ENCODE measurements at regions not wholly inside any gene's neighbourhood (a gene's known extent, or its start where the extent isn't known, plus 50 kb on each side); places are given as distances from the start of the nearest gene placed in this dataset.

DNA sequence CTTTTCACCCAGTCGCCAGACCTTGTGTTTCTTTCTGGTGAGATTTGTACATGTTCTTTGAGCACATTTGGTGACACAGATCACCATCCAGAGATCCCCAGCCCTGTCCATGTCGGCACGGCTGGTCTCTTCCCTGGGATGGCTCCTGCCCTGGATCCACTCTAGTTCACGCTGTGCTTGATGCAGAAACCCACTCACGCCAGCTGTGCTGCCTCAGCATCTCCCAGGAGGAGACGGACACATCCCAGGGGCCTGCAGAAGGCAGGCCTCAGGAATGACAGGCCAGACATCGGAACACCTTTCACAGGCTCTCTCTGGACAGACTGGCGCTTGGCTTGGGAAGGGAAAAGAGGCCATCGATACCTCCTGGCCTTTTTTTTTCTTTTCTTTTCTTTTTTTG is 203.6 kb downstream of the ACKR3 start:
- TF ChIP-seq, protein P1, sequence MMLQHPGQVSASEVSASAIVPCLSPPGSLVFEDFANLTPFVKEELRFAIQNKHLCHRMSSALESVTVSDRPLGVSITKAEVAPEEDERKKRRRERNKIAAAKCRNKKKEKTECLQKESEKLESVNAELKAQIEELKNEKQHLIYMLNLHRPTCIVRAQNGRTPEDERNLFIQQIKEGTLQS (IDR thresholded peaks at IDR 0.05), result no peak
- TF ChIP-seq, protein P1 (CRISPR knock-in tag; conservative IDR thresholded peaks at IDR 0.05), result no peak
- TF ChIP-seq, protein P2, sequence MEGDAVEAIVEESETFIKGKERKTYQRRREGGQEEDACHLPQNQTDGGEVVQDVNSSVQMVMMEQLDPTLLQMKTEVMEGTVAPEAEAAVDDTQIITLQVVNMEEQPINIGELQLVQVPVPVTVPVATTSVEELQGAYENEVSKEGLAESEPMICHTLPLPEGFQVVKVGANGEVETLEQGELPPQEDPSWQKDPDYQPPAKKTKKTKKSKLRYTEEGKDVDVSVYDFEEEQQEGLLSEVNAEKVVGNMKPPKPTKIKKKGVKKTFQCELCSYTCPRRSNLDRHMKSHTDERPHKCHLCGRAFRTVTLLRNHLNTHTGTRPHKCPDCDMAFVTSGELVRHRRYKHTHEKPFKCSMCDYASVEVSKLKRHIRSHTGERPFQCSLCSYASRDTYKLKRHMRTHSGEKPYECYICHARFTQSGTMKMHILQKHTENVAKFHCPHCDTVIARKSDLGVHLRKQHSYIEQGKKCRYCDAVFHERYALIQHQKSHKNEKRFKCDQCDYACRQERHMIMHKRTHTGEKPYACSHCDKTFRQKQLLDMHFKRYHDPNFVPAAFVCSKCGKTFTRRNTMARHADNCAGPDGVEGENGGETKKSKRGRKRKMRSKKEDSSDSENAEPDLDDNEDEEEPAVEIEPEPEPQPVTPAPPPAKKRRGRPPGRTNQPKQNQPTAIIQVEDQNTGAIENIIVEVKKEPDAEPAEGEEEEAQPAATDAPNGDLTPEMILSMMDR (IDR thresholded peaks at IDR 0.05 in 2 of 3, conservative IDR thresholded peaks at IDR 0.05 in 1 of 3; ENCODE audit: insufficient read depth in 2 of 3, low read depth in 1 of 3, low read length in 3 of 3), result no peak
- TF ChIP-seq EZH2 (IDR thresholded peaks at IDR 0.05; ENCODE audit: borderline replicate concordance, low read depth, low read length), result no peak
- TF ChIP-seq ARNT (IDR thresholded peaks at IDR 0.05), result no peak
- TF ChIP-seq, protein P3, sequence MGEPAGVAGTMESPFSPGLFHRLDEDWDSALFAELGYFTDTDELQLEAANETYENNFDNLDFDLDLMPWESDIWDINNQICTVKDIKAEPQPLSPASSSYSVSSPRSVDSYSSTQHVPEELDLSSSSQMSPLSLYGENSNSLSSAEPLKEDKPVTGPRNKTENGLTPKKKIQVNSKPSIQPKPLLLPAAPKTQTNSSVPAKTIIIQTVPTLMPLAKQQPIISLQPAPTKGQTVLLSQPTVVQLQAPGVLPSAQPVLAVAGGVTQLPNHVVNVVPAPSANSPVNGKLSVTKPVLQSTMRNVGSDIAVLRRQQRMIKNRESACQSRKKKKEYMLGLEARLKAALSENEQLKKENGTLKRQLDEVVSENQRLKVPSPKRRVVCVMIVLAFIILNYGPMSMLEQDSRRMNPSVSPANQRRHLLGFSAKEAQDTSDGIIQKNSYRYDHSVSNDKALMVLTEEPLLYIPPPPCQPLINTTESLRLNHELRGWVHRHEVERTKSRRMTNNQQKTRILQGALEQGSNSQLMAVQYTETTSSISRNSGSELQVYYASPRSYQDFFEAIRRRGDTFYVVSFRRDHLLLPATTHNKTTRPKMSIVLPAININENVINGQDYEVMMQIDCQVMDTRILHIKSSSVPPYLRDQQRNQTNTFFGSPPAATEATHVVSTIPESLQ (CRISPR knock-in tag; IDR thresholded peaks at IDR 0.05), result no peak
- TF ChIP-seq, protein P4, sequence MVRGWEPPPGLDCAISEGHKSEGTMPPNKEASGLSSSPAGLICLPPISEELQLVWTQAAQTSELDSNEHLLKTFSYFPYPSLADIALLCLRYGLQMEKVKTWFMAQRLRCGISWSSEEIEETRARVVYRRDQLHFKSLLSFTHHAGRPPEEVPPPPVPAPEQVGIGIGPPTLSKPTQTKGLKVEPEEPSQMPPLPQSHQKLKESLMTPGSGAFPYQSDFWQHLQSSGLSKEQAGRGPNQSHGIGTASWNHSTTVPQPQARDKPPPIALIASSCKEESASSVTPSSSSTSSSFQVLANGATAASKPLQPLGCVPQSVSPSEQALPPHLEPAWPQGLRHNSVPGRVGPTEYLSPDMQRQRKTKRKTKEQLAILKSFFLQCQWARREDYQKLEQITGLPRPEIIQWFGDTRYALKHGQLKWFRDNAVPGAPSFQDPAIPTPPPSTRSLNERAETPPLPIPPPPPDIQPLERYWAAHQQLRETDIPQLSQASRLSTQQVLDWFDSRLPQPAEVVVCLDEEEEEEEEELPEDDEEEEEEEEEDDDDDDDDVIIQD (CRISPR knock-in tag; IDR thresholded peaks at IDR 0.05), result no peak

Data from K562 (cell line).